HEK293 (cell line): ENCODE measurements at regions not wholly inside any gene's neighbourhood (a gene's known extent, or its start where the extent isn't known, plus 50 kb on each side); places are given as distances from the start of the nearest gene placed in this dataset.

ENCODE experiments used
- CTCF ChIA-PET: fragments of 350-600 bp; formaldehyde crosslinking; extraction: SDS; loops from one replicate; lab custom pipeline; 2021; ENCODE audit warnings: antibody characterized with exemption; lab: Yijun Ruan, JAX
- POLR2A ChIA-PET: fragments of 300-600 bp; formaldehyde crosslinking; extraction: SDS; loops from one replicate; lab custom pipeline; 2020; ENCODE audit warnings: antibody characterized with exemption, inconsistent platforms; lab: Yijun Ruan, JAX
- H3K27ac ChIP-seq: fragments of 200-500 bp; sonication (Bioruptor generic); 2 replicates; pipeline ENCODE4 v1.5.1; 2014; ENCODE audit warnings: low read depth, low read length, control low read depth, inconsistent platforms; ENCODE audit errors: extremely low read depth
- H3K36me3 ChIP-seq, 2 experiments: fragments of 200-500 bp in 1 of 2; sonication (Bioruptor generic) in 1 of 2; 1 replicate in 1 of 2; 2 replicates in 1 of 2; pipeline ENCODE4 v1.5.1; 2014 to 2017; ENCODE audit warnings: inconsistent platforms in 2 of 2, low read length in 2 of 2; ENCODE audit not compliant: control insufficient read depth in 2 of 2, insufficient read depth in 1 of 2
- H3K4me1 ChIP-seq: fragments of 200-500 bp; sonication (Bioruptor generic); 2 replicates; pipeline ENCODE4 v1.5.1; 2014; ENCODE audit warnings: mild to moderate bottlenecking, low read length, inconsistent platforms; ENCODE audit not compliant: control insufficient read depth, insufficient read depth
- H3K4me3 ChIP-seq: 2 replicates; pipeline ENCODE4 v1.5.1; 2011; ENCODE audit warnings: low read depth, mild to moderate bottlenecking, control low read depth, low read length, moderate library complexity
- H3K9me3 ChIP-seq: fragments of 200-500 bp; sonication (Bioruptor generic); 2 replicates; pipeline ENCODE4 v1.5.1; 2014; ENCODE audit warnings: low read depth, low read length, inconsistent platforms; ENCODE audit not compliant: control insufficient read depth, insufficient read depth
- CTCF ChIP-seq: fragments of 450-650 bp; formaldehyde crosslinking; IDR thresholded peaks from 2 replicates; pipeline ENCODE4 v1.5.1; 2016; ENCODE audit warnings: missing biosample characterization, missing genetic modification characterization
- HOXA7 ChIP-seq: sonication (generic); formaldehyde crosslinking; IDR thresholded peaks from 2 replicates; pipeline ENCODE4 v1.8.1; 2022; ENCODE audit warnings: missing genetic modification reagents, borderline replicate concordance
- IKZF3 ChIP-seq: fragments of 450-650 bp; IDR thresholded peaks from 2 replicates; pipeline ENCODE4 v1.5.0; 2018; ENCODE audit warnings: missing biosample characterization, mild to moderate bottlenecking, missing genetic modification characterization, moderate library complexity
- SCRT2 ChIP-seq: fragments of 450-650 bp; formaldehyde crosslinking; IDR thresholded peaks from 2 replicates; pipeline ENCODE4 v1.5.1; 2016; ENCODE audit warnings: missing biosample characterization, missing genetic modification characterization
- SP7 ChIP-seq: fragments of 450-650 bp; formaldehyde crosslinking; IDR thresholded peaks from 2 replicates; pipeline ENCODE4 v1.5.1; 2016; ENCODE audit warnings: missing biosample characterization, missing genetic modification characterization
- ZBTB21 ChIP-seq: fragments of 450-650 bp; formaldehyde crosslinking; IDR thresholded peaks from 2 replicates; pipeline ENCODE4 v1.5.1; 2017; ENCODE audit warnings: missing biosample characterization, missing genetic modification characterization
- ZBTB49 ChIP-seq: fragments of 450-650 bp; formaldehyde crosslinking; IDR thresholded peaks from 2 replicates; pipeline ENCODE4 v1.5.1; 2016; ENCODE audit warnings: missing biosample characterization, missing genetic modification characterization, low read depth
- ZBTB7A ChIP-seq: fragments of 450-650 bp; formaldehyde crosslinking; IDR thresholded peaks from 2 replicates; pipeline ENCODE4 v1.5.1; 2016; ENCODE audit warnings: low read depth, missing biosample characterization, missing genetic modification characterization
- ZNF114 ChIP-seq: fragments of 450-650 bp; formaldehyde crosslinking; IDR thresholded peaks from 2 replicates; pipeline ENCODE4 v1.5.0; 2017; ENCODE audit warnings: missing biosample characterization, missing genetic modification characterization
- ZNF133 ChIP-seq: fragments of 450-650 bp; formaldehyde crosslinking; IDR thresholded peaks from 2 replicates; pipeline ENCODE4 v1.5.1; 2016; ENCODE audit warnings: missing biosample characterization, missing genetic modification characterization
- ZNF140 ChIP-seq: fragments of 450-650 bp; formaldehyde crosslinking; IDR thresholded peaks from 2 replicates; pipeline ENCODE4 v1.5.1; 2016; ENCODE audit warnings: missing biosample characterization, missing genetic modification characterization
- ZNF16 ChIP-seq: fragments of 450-650 bp; formaldehyde crosslinking; IDR thresholded peaks from 2 replicates; pipeline ENCODE4 v1.5.1; 2016; ENCODE audit warnings: low read depth, missing biosample characterization, missing genetic modification characterization
- ZNF174 ChIP-seq: fragments of 450-650 bp; formaldehyde crosslinking; IDR thresholded peaks from 2 replicates; pipeline ENCODE4 v1.5.0; 2017; ENCODE audit warnings: missing biosample characterization, mild to moderate bottlenecking, missing genetic modification characterization
- ZNF211 ChIP-seq: fragments of 450-650 bp; formaldehyde crosslinking; IDR thresholded peaks from 2 replicates; pipeline ENCODE4 v1.5.1; 2016; ENCODE audit warnings: low read depth, missing biosample characterization, missing genetic modification characterization
- ZNF266 ChIP-seq: fragments of 450-650 bp; formaldehyde crosslinking; IDR thresholded peaks from 2 replicates; pipeline ENCODE4 v1.5.1; 2016; ENCODE audit warnings: missing biosample characterization, missing genetic modification characterization, low read depth
- ZNF404 ChIP-seq: fragments of 450-650 bp; formaldehyde crosslinking; IDR thresholded peaks from 2 replicates; pipeline ENCODE4 v1.5.1; 2017; ENCODE audit warnings: missing biosample characterization, missing genetic modification characterization
- ZNF558 ChIP-seq: fragments of 450-650 bp; formaldehyde crosslinking; IDR thresholded peaks from 2 replicates; pipeline ENCODE4 v1.5.1; 2016; ENCODE audit warnings: missing biosample characterization, missing genetic modification characterization
- ZNF629 ChIP-seq: fragments of 450-650 bp; formaldehyde crosslinking; IDR thresholded peaks from 2 replicates; pipeline ENCODE4 v1.5.1; 2017; ENCODE audit warnings: missing biosample characterization, missing genetic modification characterization
- ZNF660 ChIP-seq: fragments of 450-650 bp; IDR thresholded peaks from 2 replicates; pipeline ENCODE4 v1.5.1; 2018; ENCODE audit warnings: missing biosample characterization, mild to moderate bottlenecking, missing genetic modification characterization
- ZNF692 ChIP-seq: fragments of 450-650 bp; formaldehyde crosslinking; IDR thresholded peaks from 2 replicates; pipeline ENCODE4 v1.5.1; 2016; ENCODE audit warnings: missing biosample characterization, missing genetic modification characterization
- ZNF785 ChIP-seq: fragments of 450-650 bp; formaldehyde crosslinking; IDR thresholded peaks from 2 replicates; pipeline ENCODE4 v1.5.1; 2016; ENCODE audit warnings: missing biosample characterization, missing genetic modification characterization
- ZNF830 ChIP-seq: fragments of 450-650 bp; IDR thresholded peaks from 2 replicates; pipeline ENCODE4 v1.5.0; 2018; ENCODE audit warnings: missing biosample characterization, missing genetic modification characterization, low read depth, mild to moderate bottlenecking, moderate library complexity
- ZNF837 ChIP-seq: fragments of 450-650 bp; formaldehyde crosslinking; IDR thresholded peaks from 2 replicates; pipeline ENCODE4 v1.5.1; 2016; ENCODE audit warnings: missing biosample characterization, missing genetic modification characterization
- ZXDB ChIP-seq: fragments of 450-650 bp; formaldehyde crosslinking; IDR thresholded peaks from 2 replicates; pipeline ENCODE4 v1.5.1; 2016; ENCODE audit warnings: missing biosample characterization, missing genetic modification characterization
- TF ChIP-seq, protein P1 (sequence below): fragments of 450-650 bp; formaldehyde crosslinking; conservative IDR thresholded peaks from 2 replicates; pipeline ENCODE4 v1.5.1; 2016; ENCODE audit warnings: low read depth, missing biosample characterization, missing genetic modification characterization

- POLR2A ChIA-PET: no interaction called here
- Histone ChIP-seq H3K27ac (no peak overlapping the region), H3K9me3 (no peaks in the 10 kb centered on the region), H3K4me3 (no peak overlapping the region), H3K4me1 (no peaks in the 10 kb centered on the region), H3K36me3 (no peaks in the 10 kb centered on the region)
- CTCF ChIA-PET: interaction anchor here (0.6 kb wide), 1 partner anchor 21 kb away, joined by 3 read pairs; no protein-coding TSS in a partner anchor
- TF ChIP-seq, protein P1, sequence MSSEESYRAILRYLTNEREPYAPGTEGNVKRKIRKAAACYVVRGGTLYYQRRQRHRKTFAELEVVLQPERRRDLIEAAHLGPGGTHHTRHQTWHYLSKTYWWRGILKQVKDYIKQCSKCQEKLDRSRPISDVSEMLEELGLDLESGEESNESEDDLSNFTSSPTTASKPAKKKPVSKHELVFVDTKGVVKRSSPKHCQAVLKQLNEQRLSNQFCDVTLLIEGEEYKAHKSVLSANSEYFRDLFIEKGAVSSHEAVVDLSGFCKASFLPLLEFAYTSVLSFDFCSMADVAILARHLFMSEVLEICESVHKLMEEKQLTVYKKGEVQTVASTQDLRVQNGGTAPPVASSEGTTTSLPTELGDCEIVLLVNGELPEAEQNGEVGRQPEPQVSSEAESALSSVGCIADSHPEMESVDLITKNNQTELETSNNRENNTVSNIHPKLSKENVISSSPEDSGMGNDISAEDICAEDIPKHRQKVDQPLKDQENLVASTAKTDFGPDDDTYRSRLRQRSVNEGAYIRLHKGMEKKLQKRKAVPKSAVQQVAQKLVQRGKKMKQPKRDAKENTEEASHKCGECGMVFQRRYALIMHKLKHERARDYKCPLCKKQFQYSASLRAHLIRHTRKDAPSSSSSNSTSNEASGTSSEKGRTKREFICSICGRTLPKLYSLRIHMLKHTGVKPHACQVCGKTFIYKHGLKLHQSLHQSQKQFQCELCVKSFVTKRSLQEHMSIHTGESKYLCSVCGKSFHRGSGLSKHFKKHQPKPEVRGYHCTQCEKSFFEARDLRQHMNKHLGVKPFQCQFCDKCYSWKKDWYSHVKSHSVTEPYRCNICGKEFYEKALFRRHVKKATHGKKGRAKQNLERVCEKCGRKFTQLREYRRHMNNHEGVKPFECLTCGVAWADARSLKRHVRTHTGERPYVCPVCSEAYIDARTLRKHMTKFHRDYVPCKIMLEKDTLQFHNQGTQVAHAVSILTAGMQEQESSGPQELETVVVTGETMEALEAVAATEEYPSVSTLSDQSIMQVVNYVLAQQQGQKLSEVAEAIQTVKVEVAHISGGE (tag by site-specific recombination): no peak
- TF ChIP-seq SP7 (tag by site-specific recombination): no peak
- TF ChIP-seq ZNF558 (tag by site-specific recombination): no peak
- TF ChIP-seq ZXDB (tag by site-specific recombination): no peak
- TF ChIP-seq ZNF830: no peak
- TF ChIP-seq IKZF3 (tag by site-specific recombination): no peak
- no peak for TF ChIP-seq ZBTB7A (tag by site-specific recombination)
- TF ChIP-seq ZNF837 (tag by site-specific recombination): no peak
- TF ChIP-seq ZBTB49: no peak
- TF ChIP-seq ZNF16: no peak
- TF ChIP-seq ZNF785 (tag by site-specific recombination): no peak
- TF ChIP-seq ZBTB21: no peak
These were observed 1477.1 kb upstream of the PCDH7 start for GRCh38 chr4:29243054-29243453.

GRCh38 chr4:29243851-29244250, 1476.3 kb upstream of the PCDH7 start:
- Histone ChIP-seq H3K4me3 (no peak overlapping the region), H3K36me3 (no peaks in the 10 kb centered on the region), H3K4me1 (no peaks in the 10 kb centered on the region), H3K27ac (no peak overlapping the region), H3K9me3 (no peaks in the 10 kb centered on the region)
- ChIA-PET POLR2A (no interaction called here), CTCF (no interaction called here)
- TF ChIP-seq SCRT2 (tag by site-specific recombination): no peak
- no peak for TF ChIP-seq ZNF629 (tag by site-specific recombination)
- no peak for TF ChIP-seq ZNF692
- TF ChIP-seq, protein P1 (tag by site-specific recombination): no peak
- no peak for TF ChIP-seq ZNF211
- no peak for TF ChIP-seq ZNF133 (tag by site-specific recombination)
- TF ChIP-seq ZBTB21: no peak
- TF ChIP-seq ZNF114 (tag by site-specific recombination): no peak
- no peak for TF ChIP-seq ZNF404
- no peak for TF ChIP-seq ZNF174 (tag by site-specific recombination)
- no peak for TF ChIP-seq HOXA7
- TF ChIP-seq CTCF (tag by site-specific recombination): no peak
- no peak for TF ChIP-seq ZNF140 (tag by site-specific recombination)
- no peak for TF ChIP-seq ZNF266 (tag by site-specific recombination)
- TF ChIP-seq ZNF660: no peak
